Activated CD4-positive, alpha-beta T cell treated with anti-CD3 and anti-CD28 coated beads, Interleukin-2, amount 10 ng/mL, durations not matched to agents 7 days and 5 days (primary cell): ENCODE measurements at regions not wholly inside any gene's neighbourhood (a gene's known extent, or its start where the extent isn't known, plus 50 kb on each side); places are given as distances from the start of the nearest gene placed in this dataset.

ENCODE experiments used
- CTCF ChIA-PET: fragments of 350-600 bp; sonication (Branson Sonifier 250); formaldehyde crosslinking; loops from one replicate; lab custom pipeline; 2021; ENCODE audit warnings: antibody characterized with exemption; lab: Charles Lee
- POLR2A ChIA-PET: fragments of 350-600 bp; sonication (Branson Sonifier 250); formaldehyde crosslinking; loops from one replicate; lab custom pipeline; 2021; ENCODE audit warnings: antibody characterized with exemption; lab: Charles Lee
- DNase-seq: peaks from one replicate; pipeline ENCODE4 v3.0.0-alpha.2; 2020
- H3K27ac Mint-ChIP-seq: one replicate; pipeline ENCODE4 v1.8.0; 2021; ENCODE audit warnings: mild to moderate bottlenecking, moderate library complexity, mixed read lengths
- H3K27me3 Mint-ChIP-seq: one replicate; pipeline ENCODE4 v1.8.0; 2021; ENCODE audit warnings: mixed read lengths
- H3K36me3 Mint-ChIP-seq: one replicate; pipeline ENCODE4 v1.8.0; 2021; ENCODE audit warnings: low read depth, mixed read lengths
- H3K4me1 Mint-ChIP-seq: one replicate; pipeline ENCODE4 v1.8.0; 2021; ENCODE audit warnings: mixed read lengths
- H3K4me3 Mint-ChIP-seq: one replicate; pipeline ENCODE4 v1.8.0; 2021; ENCODE audit warnings: mild to moderate bottlenecking, moderate library complexity, mixed read lengths
- H3K9me3 Mint-ChIP-seq: one replicate; pipeline ENCODE4 v1.8.0; 2021; ENCODE audit warnings: mixed read lengths

DNA sequence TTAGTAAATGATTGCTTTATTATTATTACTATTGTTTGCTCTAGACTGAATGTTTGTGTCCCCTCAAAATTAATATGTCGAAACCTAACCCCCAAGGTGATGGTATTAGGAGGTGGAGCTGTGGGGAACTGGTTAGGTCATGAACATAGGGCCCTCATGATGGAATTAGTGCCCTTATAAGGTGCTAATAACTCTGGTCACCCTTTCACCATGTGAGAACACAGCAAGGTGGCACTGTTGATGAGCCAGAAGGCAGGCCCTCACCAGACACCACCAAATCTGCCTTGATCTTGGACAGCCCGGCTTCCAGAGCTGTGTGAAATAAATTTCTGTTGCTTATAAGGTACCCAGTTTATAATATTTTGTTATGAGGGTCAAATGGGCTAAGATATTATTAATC, 95.8 kb downstream of the BDNF start:
- H3K9me3 Mint-ChIP-seq: no peaks in the 10 kb centered on the region
- H3K4me3 Mint-ChIP-seq: no peak overlapping the region
- ChIA-PET POLR2A (no interaction called here), CTCF (no interaction called here)
- no peak for DNase-seq
- H3K4me1 Mint-ChIP-seq: no peaks in the 10 kb centered on the region
- no peaks in the 10 kb centered on the region for H3K36me3 Mint-ChIP-seq
- H3K27ac Mint-ChIP-seq: no peak overlapping the region
- H3K27me3 Mint-ChIP-seq: no peaks in the 10 kb centered on the region

DNA sequence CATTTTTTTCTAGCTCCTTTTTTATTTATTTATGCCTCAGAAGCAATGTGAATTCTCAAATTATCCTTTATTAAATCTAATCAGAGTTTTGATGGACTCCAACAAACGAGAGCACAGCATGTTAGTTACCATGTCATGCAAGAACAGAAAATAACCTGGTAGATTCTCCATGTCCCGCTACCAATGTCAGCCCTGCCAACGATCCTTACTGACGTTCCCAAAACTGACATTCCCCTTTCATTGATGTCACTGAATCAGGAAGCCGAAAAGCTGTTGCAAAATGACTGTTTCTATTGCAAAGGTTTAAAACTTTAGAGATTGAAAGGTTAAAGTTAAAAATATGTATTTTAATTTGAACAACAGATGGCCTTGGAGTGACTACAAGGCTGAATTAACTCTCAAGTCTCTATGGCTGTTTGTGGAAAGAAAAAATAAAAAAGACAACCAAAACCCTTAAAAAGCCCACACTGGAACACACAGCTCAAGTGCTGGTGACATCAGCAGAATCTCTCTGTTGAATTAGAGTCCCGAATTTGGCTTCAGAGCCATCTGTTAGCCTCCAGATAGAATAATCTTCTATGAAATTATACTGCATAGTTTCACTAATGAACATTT, 96.8 kb downstream of the BDNF start:
- Mint-ChIP-seq H3K27ac (no peak overlapping the region), H3K4me3 (no peak overlapping the region), H3K27me3 (no peaks in the 10 kb centered on the region), H3K9me3 (no peaks in the 10 kb centered on the region), H3K36me3 (no peaks in the 10 kb centered on the region), H3K4me1 (no peaks in the 10 kb centered on the region)
- ChIA-PET CTCF (no interaction called here), POLR2A (no interaction called here)
- DNase-seq: no peak

DNA sequence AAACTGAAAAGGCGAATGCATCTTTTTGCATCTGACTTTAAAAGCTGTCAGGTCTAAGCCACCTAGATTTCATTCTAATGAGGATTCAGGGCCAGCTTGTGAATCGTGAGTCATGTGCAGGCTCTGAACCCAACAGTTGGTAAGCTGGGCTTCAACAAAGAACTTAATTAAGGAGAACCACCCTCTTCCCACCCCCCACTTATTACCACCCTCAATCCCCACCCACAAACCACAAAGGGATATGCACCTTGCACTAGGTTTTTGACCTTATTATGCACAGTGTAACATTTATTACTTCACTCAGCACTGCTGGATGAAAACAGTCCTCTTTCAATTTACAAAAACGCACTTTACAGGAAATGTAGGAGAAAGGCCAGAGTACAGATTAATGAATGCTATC, 94.1 kb upstream of the LIN7C start:
- no peaks in the 10 kb centered on the region for H3K27me3 Mint-ChIP-seq
- no peak overlapping the region for H3K27ac Mint-ChIP-seq
- CTCF ChIA-PET: no interaction called here
- DNase-seq: no peak
- H3K4me1 Mint-ChIP-seq: no peaks in the 10 kb centered on the region
- POLR2A ChIA-PET: no interaction called here
- H3K36me3 Mint-ChIP-seq: no peaks in the 10 kb centered on the region
- no peak overlapping the region for H3K4me3 Mint-ChIP-seq
- H3K9me3 Mint-ChIP-seq: peaks cover 2% of the 10 kb centered on the region

DNA sequence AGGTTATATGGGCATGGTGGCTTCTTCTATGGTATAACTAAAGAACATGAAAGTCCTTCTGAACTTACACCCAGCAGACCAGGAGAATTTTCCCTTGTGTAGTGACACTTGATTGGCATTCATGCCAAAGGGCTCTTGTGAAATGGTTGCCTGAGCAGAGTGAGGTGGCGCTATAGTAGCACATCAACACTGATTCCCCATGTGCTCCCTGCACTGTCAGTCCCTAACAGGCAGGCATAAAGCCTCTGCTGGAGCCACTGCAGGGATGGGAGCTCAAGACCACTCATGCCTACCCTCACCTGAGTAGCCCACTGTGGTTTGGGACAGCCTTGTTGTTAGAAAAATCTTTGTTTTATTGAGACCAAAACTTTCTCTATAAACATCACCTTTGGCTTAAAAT, 92.6 kb upstream of the LIN7C start:
- no peaks in the 10 kb centered on the region for H3K4me1 Mint-ChIP-seq
- ChIA-PET POLR2A (no interaction called here), CTCF (no interaction called here)
- H3K27ac Mint-ChIP-seq: no peak overlapping the region
- DNase-seq: no peak
- H3K9me3 Mint-ChIP-seq: peaks cover 2% of the 10 kb centered on the region
- H3K4me3 Mint-ChIP-seq: no peak overlapping the region
- no peaks in the 10 kb centered on the region for H3K36me3 Mint-ChIP-seq
- no peaks in the 10 kb centered on the region for H3K27me3 Mint-ChIP-seq

DNA sequence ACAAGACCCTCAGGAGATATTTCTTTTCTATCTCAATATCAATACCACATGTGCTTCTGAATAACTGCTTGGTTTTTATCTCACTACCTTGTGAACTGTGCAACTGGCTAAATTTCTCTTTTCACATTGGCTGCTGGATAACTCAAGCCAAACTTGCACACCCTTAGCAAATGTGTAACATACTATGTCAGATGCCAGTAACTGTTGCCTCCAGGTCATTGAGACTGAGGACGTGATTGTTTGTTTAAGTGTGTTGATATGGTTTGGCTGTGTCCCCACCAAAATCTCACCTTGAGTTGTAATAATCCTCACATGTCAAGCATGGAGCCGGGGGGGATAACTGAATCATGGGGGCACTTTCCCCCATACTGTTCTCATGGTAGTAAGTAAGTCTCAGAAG, 90.2 kb upstream of the LIN7C start:
- CTCF ChIA-PET: no interaction called here
- no peak for DNase-seq
- H3K4me3 Mint-ChIP-seq: no peak overlapping the region
- no peaks in the 10 kb centered on the region for H3K4me1 Mint-ChIP-seq
- no peaks in the 10 kb centered on the region for H3K27me3 Mint-ChIP-seq
- peaks cover 2% of the 10 kb centered on the region for H3K9me3 Mint-ChIP-seq
- POLR2A ChIA-PET: no interaction called here
- no peaks in the 10 kb centered on the region for H3K36me3 Mint-ChIP-seq
- H3K27ac Mint-ChIP-seq: no peak overlapping the region

DNA sequence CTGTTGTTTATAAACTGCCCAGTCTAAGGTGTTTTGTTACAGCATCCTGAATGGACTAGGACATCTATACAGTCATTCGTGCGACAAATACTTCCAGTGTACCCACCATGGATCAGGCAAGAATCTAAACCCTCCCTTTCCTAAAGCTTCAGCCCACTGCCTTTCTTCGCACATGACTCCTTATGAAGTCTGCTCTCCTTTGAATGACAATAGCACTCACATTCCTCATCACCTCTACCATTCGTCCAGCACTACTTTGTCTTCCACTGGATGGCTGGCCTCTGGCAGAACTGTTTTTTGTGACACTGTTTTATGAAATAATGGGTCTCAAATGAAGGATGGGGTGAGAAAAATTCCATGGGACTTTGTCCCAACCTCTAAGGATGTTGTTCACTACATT, 89.8 kb upstream of the LIN7C start:
- H3K4me3 Mint-ChIP-seq: no peak overlapping the region
- H3K27ac Mint-ChIP-seq: no peak overlapping the region
- DNase-seq: no peak
- ChIA-PET CTCF (no interaction called here), POLR2A (no interaction called here)
- peaks cover 2% of the 10 kb centered on the region for H3K9me3 Mint-ChIP-seq
- no peaks in the 10 kb centered on the region for H3K36me3 Mint-ChIP-seq
- H3K27me3 Mint-ChIP-seq: no peaks in the 10 kb centered on the region
- H3K4me1 Mint-ChIP-seq: no peaks in the 10 kb centered on the region

DNA sequence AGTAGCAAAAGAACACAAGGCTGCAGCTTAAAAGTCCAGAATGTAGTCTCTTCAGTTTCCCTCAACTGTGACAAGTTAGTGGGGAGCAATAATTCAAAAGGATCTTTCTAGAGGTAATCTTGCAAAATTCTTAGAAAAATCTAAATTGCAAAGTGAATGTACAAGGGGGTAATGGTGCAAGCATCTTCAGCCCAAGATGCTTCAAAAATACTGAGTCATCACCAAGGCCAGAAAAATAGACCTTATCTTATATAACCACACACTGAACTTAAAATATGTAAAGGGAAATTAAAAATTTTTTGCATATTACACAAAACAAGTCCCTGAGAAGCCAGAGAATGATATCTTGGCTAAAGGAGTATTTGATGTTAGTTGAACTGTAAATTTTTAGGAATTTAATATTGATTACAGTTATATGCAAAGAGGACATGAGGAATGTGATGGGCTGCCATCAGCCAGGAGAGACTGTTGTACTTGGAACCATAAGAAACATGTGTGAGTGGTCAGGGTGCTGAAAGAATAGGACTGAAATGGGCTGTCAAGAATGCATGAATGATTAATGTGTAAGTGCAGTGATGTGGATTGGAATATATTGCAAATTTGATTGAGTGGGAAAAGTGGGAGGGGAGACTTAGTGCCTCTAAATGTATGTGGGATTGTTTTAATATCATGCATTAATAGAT, 85.7 kb upstream of the LIN7C start:
- H3K36me3 Mint-ChIP-seq: no peaks in the 10 kb centered on the region
- H3K27me3 Mint-ChIP-seq: no peaks in the 10 kb centered on the region
- no peaks in the 10 kb centered on the region for H3K9me3 Mint-ChIP-seq
- DNase-seq: no peak
- ChIA-PET POLR2A (no interaction called here), CTCF (no interaction called here)
- H3K27ac Mint-ChIP-seq: no peak overlapping the region
- no peak overlapping the region for H3K4me3 Mint-ChIP-seq
- no peaks in the 10 kb centered on the region for H3K4me1 Mint-ChIP-seq

DNA sequence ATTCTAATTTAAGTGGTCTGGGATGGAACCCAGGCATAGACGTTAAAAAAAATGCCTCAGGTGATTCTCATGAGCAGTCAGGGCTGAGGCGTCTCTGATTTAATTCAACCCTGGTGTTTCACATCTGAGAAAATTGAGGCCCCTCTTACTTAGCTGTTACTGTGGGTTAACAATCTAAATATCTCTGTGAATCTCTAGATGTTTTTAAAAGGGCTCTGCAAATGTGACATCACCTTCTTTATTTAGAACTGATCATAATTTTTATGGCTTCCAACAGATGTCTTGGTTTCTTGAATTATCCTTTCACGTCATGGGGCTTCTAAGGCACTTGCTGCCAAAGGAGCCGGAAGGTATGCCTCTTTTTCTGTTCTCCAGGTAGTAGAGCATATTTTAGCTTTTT, 76.1 kb upstream of the LIN7C start:
- H3K36me3 Mint-ChIP-seq: no peaks in the 10 kb centered on the region
- H3K27me3 Mint-ChIP-seq: no peaks in the 10 kb centered on the region
- DNase-seq: no peak
- no peak overlapping the region for H3K4me3 Mint-ChIP-seq
- H3K4me1 Mint-ChIP-seq: no peaks in the 10 kb centered on the region
- CTCF ChIA-PET: no interaction called here
- POLR2A ChIA-PET: no interaction called here
- no peaks in the 10 kb centered on the region for H3K9me3 Mint-ChIP-seq
- H3K27ac Mint-ChIP-seq: no peak overlapping the region

DNA sequence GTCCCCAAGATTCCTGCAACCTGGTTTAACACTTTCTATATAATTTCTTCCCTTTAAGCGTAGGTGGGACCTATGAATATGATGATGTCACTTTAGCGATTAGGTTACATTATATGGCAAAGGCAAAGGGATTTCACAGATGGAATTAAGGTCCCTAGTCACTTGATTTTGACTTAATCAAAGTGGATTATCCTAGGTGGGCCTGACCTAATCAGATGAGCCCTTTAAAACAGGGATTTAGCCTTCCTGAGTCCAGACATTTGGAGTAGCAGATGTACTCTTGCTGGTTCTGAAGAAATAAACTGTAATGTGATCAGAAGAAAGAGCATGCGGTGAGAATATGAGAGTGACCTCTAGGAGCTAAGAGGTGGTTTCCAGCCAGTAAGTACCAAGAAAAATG, 67.8 kb upstream of the LIN7C start:
- ChIA-PET CTCF (interaction anchor here (1.1 kb wide), 1 partner anchor 10 kb away, joined by 4 read pairs; no protein-coding TSS in a partner anchor), POLR2A (no interaction called here)
- no peak for DNase-seq
- Mint-ChIP-seq H3K27me3 (no peaks in the 10 kb centered on the region), H3K4me3 (no peak overlapping the region), H3K4me1 (no peaks in the 10 kb centered on the region), H3K36me3 (no peaks in the 10 kb centered on the region), H3K27ac (no peak overlapping the region), H3K9me3 (no peaks in the 10 kb centered on the region)

DNA sequence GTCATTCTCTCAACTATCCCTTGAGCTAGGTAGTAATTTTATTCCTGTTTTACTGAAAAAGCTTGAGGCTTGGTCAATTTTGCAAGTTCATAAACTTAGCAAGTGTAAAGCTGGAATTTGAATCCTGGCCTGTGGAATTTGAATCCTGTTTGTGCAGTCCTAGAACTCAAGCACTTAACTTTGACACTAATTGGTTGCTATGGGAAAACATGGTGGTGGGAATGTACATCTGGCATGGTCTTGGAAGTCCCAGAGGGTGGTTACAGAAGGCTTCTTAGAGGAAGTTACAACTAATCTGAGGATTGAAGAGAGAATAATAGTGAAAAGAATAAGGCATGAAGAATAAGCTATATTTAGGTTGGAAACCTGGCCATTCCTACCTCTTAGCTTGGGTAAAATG, 66.5 kb upstream of the LIN7C start:
- no peaks in the 10 kb centered on the region for H3K27me3 Mint-ChIP-seq
- ChIA-PET CTCF (no interaction called here), POLR2A (no interaction called here)
- no peak overlapping the region for H3K4me3 Mint-ChIP-seq
- DNase-seq: no peak
- H3K27ac Mint-ChIP-seq: no peak overlapping the region
- H3K9me3 Mint-ChIP-seq: no peaks in the 10 kb centered on the region
- H3K36me3 Mint-ChIP-seq: no peaks in the 10 kb centered on the region
- no peaks in the 10 kb centered on the region for H3K4me1 Mint-ChIP-seq

DNA sequence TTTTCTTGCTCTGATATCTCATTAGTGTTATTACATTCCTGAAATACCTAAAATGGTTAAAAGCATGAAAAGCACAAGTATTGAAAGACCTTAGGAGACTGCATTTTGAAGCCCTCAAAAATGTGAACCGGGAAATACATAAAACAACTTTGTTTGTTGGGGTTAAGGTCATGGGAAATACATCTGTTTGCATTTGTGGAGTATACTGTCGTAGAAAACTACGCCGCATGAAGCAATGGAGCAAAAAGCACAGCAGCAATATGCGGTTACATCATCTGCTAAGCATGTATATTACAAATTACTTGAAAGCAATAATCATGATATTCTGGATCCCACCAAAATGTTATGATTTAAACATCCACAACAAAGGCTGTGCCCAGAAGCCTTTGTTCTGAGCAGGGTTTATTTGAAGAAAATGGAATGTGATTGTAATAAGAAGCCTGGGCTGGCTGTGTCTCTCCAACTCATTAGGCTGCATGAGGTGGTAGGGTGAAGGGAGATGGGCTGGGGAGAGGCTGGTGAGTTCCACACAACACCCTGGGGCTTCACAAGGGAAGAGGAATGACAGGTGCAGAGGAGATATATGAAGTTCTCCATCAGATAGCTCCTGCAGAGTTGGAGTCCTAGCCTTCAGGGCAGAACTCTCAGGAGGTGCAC, 64.7 kb upstream of the LIN7C start:
- Mint-ChIP-seq H3K9me3 (no peaks in the 10 kb centered on the region), H3K36me3 (no peaks in the 10 kb centered on the region), H3K27ac (no peak overlapping the region), H3K4me3 (no peak overlapping the region), H3K4me1 (no peaks in the 10 kb centered on the region), H3K27me3 (no peaks in the 10 kb centered on the region)
- POLR2A ChIA-PET: no interaction called here
- CTCF ChIA-PET: no interaction called here
- DNase-seq: no peak

DNA sequence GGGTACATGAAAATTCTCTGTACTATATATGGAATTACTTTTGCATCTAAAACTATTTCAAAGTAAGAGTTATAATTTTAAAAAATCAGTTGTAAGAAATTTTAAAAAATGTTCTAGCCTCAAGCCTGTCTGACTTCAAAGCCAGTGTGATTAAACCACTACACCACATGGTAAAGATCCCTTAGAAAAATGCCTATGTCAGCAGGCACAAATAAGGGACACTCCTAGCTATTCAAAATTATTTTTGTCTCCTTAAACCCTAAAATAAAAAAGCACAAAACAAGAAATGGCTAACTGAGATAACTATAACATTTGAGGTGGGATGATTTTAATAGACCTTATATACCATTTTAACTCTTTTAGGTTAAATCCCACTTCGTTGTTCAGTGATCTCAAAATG, 64.0 kb upstream of the LIN7C start:
- no peak for DNase-seq

DNA sequence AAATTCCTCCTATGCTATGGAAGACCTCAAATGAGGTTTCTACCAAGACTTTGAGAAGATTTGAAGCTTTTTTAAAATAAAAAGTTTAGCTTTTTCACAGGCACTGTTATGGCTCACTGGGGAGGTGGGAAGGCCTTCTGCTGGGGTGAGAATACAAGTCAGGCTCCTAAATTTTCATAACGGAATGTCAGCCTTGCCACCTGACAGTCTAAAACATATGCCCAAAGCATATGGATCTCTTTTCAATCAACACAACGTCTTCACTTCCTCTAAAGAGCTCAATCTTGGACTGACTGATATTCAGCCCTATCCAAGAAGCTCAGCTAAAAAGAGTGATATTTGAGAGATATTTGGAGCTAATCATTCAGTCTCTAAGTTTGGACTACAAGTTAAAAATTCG, 57.1 kb upstream of the LIN7C start:
- no peak for DNase-seq
- no peaks in the 10 kb centered on the region for H3K9me3 Mint-ChIP-seq
- ChIA-PET POLR2A (no interaction called here), CTCF (interaction anchor here (0.6 to 1.1 kb wide), 2 partner anchors 11 to 210 kb away, joined by 4 read pairs; no protein-coding TSS in a partner anchor)
- no peak overlapping the region for H3K27ac Mint-ChIP-seq
- H3K27me3 Mint-ChIP-seq: no peaks in the 10 kb centered on the region
- H3K4me1 Mint-ChIP-seq: no peaks in the 10 kb centered on the region
- H3K4me3 Mint-ChIP-seq: no peak overlapping the region
- H3K36me3 Mint-ChIP-seq: no peaks in the 10 kb centered on the region

More for the DNA sequence above, 64.0 kb upstream of the LIN7C start:
- no peaks in the 10 kb centered on the region for H3K36me3 Mint-ChIP-seq
- POLR2A ChIA-PET: no interaction called here
- H3K27me3 Mint-ChIP-seq: no peaks in the 10 kb centered on the region
- H3K4me3 Mint-ChIP-seq: no peak overlapping the region
- H3K4me1 Mint-ChIP-seq: no peaks in the 10 kb centered on the region
- no peak overlapping the region for H3K27ac Mint-ChIP-seq
- CTCF ChIA-PET: no interaction called here
- no peaks in the 10 kb centered on the region for H3K9me3 Mint-ChIP-seq
